Endothelial cell of umbilical vein (primary cell): ENCODE measurements at regions not wholly inside any gene's neighbourhood (a gene's known extent, or its start where the extent isn't known, plus 50 kb on each side); places are given as distances from the start of the nearest gene placed in this dataset.

Experiments
- BruUV-seq: library from RNA; stranded (reverse); fragments of 400-500 nt; replicated peaks from 2 replicates; lab custom pipeline; 2021; lab: Mats Ljungman, UMichigan
- CTCF ChIA-PET: fragments of 300-600, 350-600 bp; sonication (Branson Sonifier 250); formaldehyde crosslinking; loops from one replicate; lab custom pipeline; 2021; ENCODE audit warnings: antibody characterized with exemption, inconsistent platforms; lab: Charles Lee
- POLR2A ChIA-PET: fragments of 300-600, 350-600 bp; sonication (Branson Sonifier 250); formaldehyde crosslinking; loops from one replicate; lab custom pipeline; 2021; ENCODE audit warnings: antibody characterized with exemption, inconsistent platforms; lab: Charles Lee
- DNase-seq: peaks from one replicate; pipeline ENCODE4 v3.0.0-alpha.2; 2011; ENCODE audit warnings: low read depth, low spot score
- FAIRE-seq: peaks from 2 replicates; lab custom pipeline; 2011; peaks lifted over from hg19 to GRCh38; lab: Jason Lieb, UNC
- H2AFZ ChIP-seq: 2 replicates; pipeline ENCODE4 v1.6.0; 2012; ENCODE audit warnings: low read depth, low read length, control low read depth, inconsistent platforms
- H3K27ac ChIP-seq: 2 replicates; pipeline ENCODE4 v1.5.1; 2011; ENCODE audit warnings: low read depth, mild to moderate bottlenecking, control low read depth, low read length, moderate library complexity; ENCODE audit not compliant: insufficient read depth
- H3K27me3 ChIP-seq, 2 experiments: 2 replicates each; pipeline versions ENCODE4 v1.6.0 to v1.6.1; 2011; ENCODE audit warnings: low read length in 2 of 2, mixed read lengths in 1 of 2; ENCODE audit not compliant: control insufficient read depth in 2 of 2, insufficient read depth in 2 of 2
- H3K36me3 ChIP-seq, 2 experiments: 2 replicates in 1 of 2; 3 replicates in 1 of 2; pipeline ENCODE4 v1.5.1; 2011; ENCODE audit warnings: low read length in 2 of 2, mild to moderate bottlenecking in 1 of 2, moderate library complexity in 1 of 2; ENCODE audit not compliant: control insufficient read depth in 2 of 2, insufficient read depth in 2 of 2; ENCODE audit errors: extremely low read depth in 1 of 2
- H3K4me1 ChIP-seq: 3 replicates; pipeline ENCODE4 v1.5.1; 2011; ENCODE audit warnings: mild to moderate bottlenecking, low read length; ENCODE audit not compliant: control insufficient read depth, insufficient read depth; ENCODE audit errors: extremely low read depth
- H3K4me2 ChIP-seq: 2 replicates; pipeline ENCODE4 v1.6.1; 2011; ENCODE audit warnings: low read length, control low read depth, mixed read lengths; ENCODE audit not compliant: insufficient read depth
- H3K4me3 ChIP-seq, 3 experiments: fragments of 200-600 bp in 1 of 3; sonication (generic), shearing (Covaris generic) in 1 of 3; replicated peaks in 1 of 3; 2 replicates each; pipeline ENCODE4 v1.5.1; 2011 to 2016; ENCODE audit warnings: control low read depth in 3 of 3, low read length in 3 of 3, mild to moderate bottlenecking in 2 of 3, inconsistent platforms in 1 of 3, low read depth in 1 of 3, moderate library complexity in 1 of 3; ENCODE audit not compliant: insufficient read depth in 1 of 3
- H3K79me2 ChIP-seq: 2 replicates; pipeline ENCODE4 v1.6.0; 2012; ENCODE audit warnings: low read length, inconsistent platforms; ENCODE audit not compliant: control insufficient read depth, insufficient read depth
- H3K9ac ChIP-seq: replicated peaks from 2 replicates; pipeline ENCODE3; 2011; ENCODE audit warnings: low read length, control low read depth; ENCODE audit not compliant: insufficient read depth; ENCODE audit errors: extremely low read depth
- H3K9me1 ChIP-seq: replicated peaks from 3 replicates; pipeline ENCODE4 v1.6.0; 2011; ENCODE audit warnings: mild to moderate bottlenecking, low read length; ENCODE audit not compliant: control insufficient read depth, insufficient read depth; ENCODE audit errors: extremely low read depth
- H3K9me3 ChIP-seq: replicated peaks from 2 replicates; pipeline ENCODE4 v1.5.1; 2012; ENCODE audit warnings: low read length, inconsistent platforms; ENCODE audit not compliant: control insufficient read depth, insufficient read depth
- H4K20me1 ChIP-seq: replicated peaks from 2 replicates; pipeline ENCODE3; 2011; ENCODE audit warnings: mild to moderate bottlenecking, low read length; ENCODE audit not compliant: control insufficient read depth, insufficient read depth; ENCODE audit errors: extremely low read depth
- EZH2 ChIP-seq: IDR thresholded peaks from 2 replicates; pipeline ENCODE4 v1.6.1; 2012; ENCODE audit warnings: borderline replicate concordance, low read depth, mild to moderate bottlenecking, moderate library complexity, low read length, inconsistent platforms; ENCODE audit not compliant: severe bottlenecking
- FOS ChIP-seq: IDR thresholded peaks from 2 replicates; pipeline ENCODE4 v1.6.1; 2011; ENCODE audit warnings: mild to moderate bottlenecking, low read length, moderate library complexity, borderline replicate concordance; ENCODE audit not compliant: insufficient read depth
- GATA2 ChIP-seq: IDR thresholded peaks from 2 replicates; pipeline ENCODE4 v1.7.0; 2011; ENCODE audit warnings: low read depth, mild to moderate bottlenecking, moderate library complexity, mixed read lengths, low read length; ENCODE audit not compliant: insufficient read length, insufficient read depth
- JUN ChIP-seq: IDR thresholded peaks from 2 replicates; pipeline ENCODE4 v1.6.1; 2011; ENCODE audit warnings: borderline replicate concordance, low read depth; ENCODE audit not compliant: insufficient read length, insufficient read depth
- MYC ChIP-seq: IDR thresholded peaks from one replicate; pipeline ENCODE4 v1.6.1; 2011; ENCODE audit warnings: mild to moderate bottlenecking, low read depth, low read length
- POLR2A ChIP-seq: IDR thresholded peaks from 2 replicates; pipeline ENCODE4 v1.6.1; 2012; ENCODE audit warnings: low read depth, mild to moderate bottlenecking, control low read depth, low read length
- POLR2AphosphoS5 ChIP-seq: IDR thresholded peaks from 2 replicates; pipeline ENCODE4 v1.6.1; 2012; ENCODE audit warnings: low read depth, mild to moderate bottlenecking, control low read depth, low read length, moderate library complexity; ENCODE audit not compliant: insufficient read depth
- dilution Hi-C: fragments of 300-500 bp; cut with MboI; formaldehyde crosslinking; loops from one replicate; pipeline ENCODE4 v1.15.0; 2019; ENCODE audit warnings: low sequenced_read_pairs; ENCODE audit not compliant: extremely low pct_ligation_motif_present
- intact Hi-C: fragments of 100-400 bp; cut with micrococcal nuclease; formaldehyde crosslinking; loops from one replicate; pipeline ENCODE4 v1.10.0; 2022
- TF ChIP-seq, protein P1 (sequence below): IDR thresholded peaks from 2 replicates; pipeline ENCODE4 v1.6.1; 2011; ENCODE audit not compliant: insufficient read depth, insufficient read length
- TF ChIP-seq, protein P2 (sequence below), 2 donors: IDR thresholded peaks; 1 replicate in 1 of 2; 2 replicates in 1 of 2; pipeline ENCODE4 v1.5.1; 2011; ENCODE audit warnings: low read length in 2 of 2, mild to moderate bottlenecking in 2 of 2, moderate library complexity in 2 of 2, control low read depth in 1 of 2, inconsistent platforms in 1 of 2, low read depth in 1 of 2; ENCODE audit not compliant: insufficient read depth in 1 of 2; ENCODE audit errors: extremely low read depth in 1 of 2

DNA sequence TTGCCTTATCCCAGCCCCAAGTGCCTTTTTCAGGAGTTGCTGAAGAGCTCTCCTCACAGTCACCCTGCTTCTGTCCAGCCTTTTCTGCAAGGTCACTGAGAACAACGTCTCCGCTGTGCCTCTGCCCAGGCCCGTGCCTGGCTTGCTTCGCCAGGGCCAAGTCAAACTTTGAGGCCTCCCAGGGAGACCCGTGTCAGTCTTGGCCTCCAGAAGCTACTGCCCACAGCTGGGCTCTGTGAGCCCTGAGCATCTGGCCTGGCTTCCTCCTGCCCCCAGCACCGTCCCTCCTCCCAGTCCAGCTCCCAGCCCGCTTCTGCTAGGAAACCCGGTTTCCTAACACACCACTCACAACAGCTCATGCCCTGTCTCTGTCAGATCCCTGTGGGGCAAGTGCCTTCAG is 165.9 kb downstream of the TEX29 start:
- no peak overlapping the region for H2AFZ ChIP-seq
- H4K20me1 ChIP-seq, result no peaks in the 10 kb centered on the region
- H3K27ac ChIP-seq, result no peak overlapping the region
- H3K9me1 ChIP-seq, result no peaks in the 10 kb centered on the region
- no peaks in the 10 kb centered on the region for H3K4me1 ChIP-seq
- BruUV-seq, result no TSS peak
- intact Hi-C loops, result no loop called here
- H3K27me3 ChIP-seq, result no peaks in the 10 kb centered on the region
- TF ChIP-seq POLR2A, result no peak
- TF ChIP-seq MYC, result no peak
- no peak for TF ChIP-seq JUN
- TF ChIP-seq GATA2, result no peak
- no peaks in the 10 kb centered on the region for H3K79me2 ChIP-seq
- FAIRE-seq, result no peak
- ChIA-PET CTCF (no interaction called here), POLR2A (no interaction called here)
- no peak overlapping the region for H3K4me3 ChIP-seq
- no peak overlapping the region for H3K4me2 ChIP-seq
- H3K36me3 ChIP-seq, result no peaks in the 10 kb centered on the region
- H3K9ac ChIP-seq, result no peak overlapping the region
- H3K9me3 ChIP-seq, result peaks cover 2% of the 10 kb centered on the region
- dilution Hi-C loops, result no loop called here
- DNase-seq, result no peak

DNA sequence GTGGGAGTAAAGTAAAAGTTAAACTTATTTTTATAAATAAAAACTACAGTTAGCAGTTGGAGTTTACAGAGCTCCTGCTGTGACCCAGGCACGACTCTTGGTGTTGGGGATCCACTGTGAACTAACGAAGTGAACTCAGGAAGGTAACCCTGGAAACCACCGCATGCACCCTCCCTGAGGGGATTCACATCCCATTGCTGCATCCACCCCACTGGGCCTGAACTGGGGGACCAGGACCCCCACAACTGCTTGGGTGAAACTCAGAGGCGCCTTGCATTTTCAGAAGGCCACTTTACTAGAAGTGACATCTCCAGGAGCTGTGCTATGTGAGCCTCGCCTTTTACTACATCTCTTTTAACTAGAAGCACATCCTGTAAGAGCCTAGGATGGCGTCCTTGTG is 166.4 kb downstream of the TEX29 start:
- Histone ChIP-seq H3K9me1 (no peaks in the 10 kb centered on the region), H3K4me3 (no peak overlapping the region), H3K36me3 (no peaks in the 10 kb centered on the region), H3K27ac (no peak overlapping the region), H3K4me1 (no peaks in the 10 kb centered on the region), H2AFZ (no peak overlapping the region), H3K4me2 (no peak overlapping the region), H3K9me3 (peaks cover 2% of the 10 kb centered on the region), H4K20me1 (no peaks in the 10 kb centered on the region), H3K27me3 (no peaks in the 10 kb centered on the region), H3K79me2 (no peaks in the 10 kb centered on the region), H3K9ac (no peak overlapping the region)
- ChIA-PET CTCF (no interaction called here), POLR2A (no interaction called here)
- no TSS peak for BruUV-seq
- DNase-seq, result no peak
- intact Hi-C loops (no loop called here), dilution Hi-C loops (no loop called here)
- TF ChIP-seq, protein P1, sequence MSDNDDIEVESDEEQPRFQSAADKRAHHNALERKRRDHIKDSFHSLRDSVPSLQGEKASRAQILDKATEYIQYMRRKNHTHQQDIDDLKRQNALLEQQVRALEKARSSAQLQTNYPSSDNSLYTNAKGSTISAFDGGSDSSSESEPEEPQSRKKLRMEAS, result no peak
- TF ChIP-seq POLR2A (no peak), GATA2 (no peak), FOS (no peak), POLR2AphosphoS5 (no peak), EZH2 (no peak), MYC (no peak), JUN (no peak)
- TF ChIP-seq, protein P2, sequence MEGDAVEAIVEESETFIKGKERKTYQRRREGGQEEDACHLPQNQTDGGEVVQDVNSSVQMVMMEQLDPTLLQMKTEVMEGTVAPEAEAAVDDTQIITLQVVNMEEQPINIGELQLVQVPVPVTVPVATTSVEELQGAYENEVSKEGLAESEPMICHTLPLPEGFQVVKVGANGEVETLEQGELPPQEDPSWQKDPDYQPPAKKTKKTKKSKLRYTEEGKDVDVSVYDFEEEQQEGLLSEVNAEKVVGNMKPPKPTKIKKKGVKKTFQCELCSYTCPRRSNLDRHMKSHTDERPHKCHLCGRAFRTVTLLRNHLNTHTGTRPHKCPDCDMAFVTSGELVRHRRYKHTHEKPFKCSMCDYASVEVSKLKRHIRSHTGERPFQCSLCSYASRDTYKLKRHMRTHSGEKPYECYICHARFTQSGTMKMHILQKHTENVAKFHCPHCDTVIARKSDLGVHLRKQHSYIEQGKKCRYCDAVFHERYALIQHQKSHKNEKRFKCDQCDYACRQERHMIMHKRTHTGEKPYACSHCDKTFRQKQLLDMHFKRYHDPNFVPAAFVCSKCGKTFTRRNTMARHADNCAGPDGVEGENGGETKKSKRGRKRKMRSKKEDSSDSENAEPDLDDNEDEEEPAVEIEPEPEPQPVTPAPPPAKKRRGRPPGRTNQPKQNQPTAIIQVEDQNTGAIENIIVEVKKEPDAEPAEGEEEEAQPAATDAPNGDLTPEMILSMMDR (IDR thresholded peaks at IDR 0.05; ENCODE audit: extremely low read depth in 1 of 2, insufficient read depth in 1 of 2, low read depth in 1 of 2, low read length in 2 of 2), result no peak
- no peak for FAIRE-seq
